IPS-11a (cell line): ENCODE measurements at regions not wholly inside any gene's neighbourhood (a gene's known extent, or its start where the extent isn't known, plus 50 kb on each side); places are given as distances from the start of the nearest gene placed in this dataset.

Source experiments
- H3K4me3 ChIP-seq: one replicate; pipeline ENCODE4 v1.5.1; 2013; ENCODE audit warnings: low read depth, low read length, control low read depth

- H3K4me3 ChIP-seq, result no peak overlapping the region
Measured at GRCh38 chr9:18208166-18209059, 265.5 kb upstream of the ADAMTSL1 start.

GRCh38 chr9:18215626-18216025, 258.3 kb upstream of the ADAMTSL1 start:
- H3K4me3 ChIP-seq, result no peak overlapping the region

DNA sequence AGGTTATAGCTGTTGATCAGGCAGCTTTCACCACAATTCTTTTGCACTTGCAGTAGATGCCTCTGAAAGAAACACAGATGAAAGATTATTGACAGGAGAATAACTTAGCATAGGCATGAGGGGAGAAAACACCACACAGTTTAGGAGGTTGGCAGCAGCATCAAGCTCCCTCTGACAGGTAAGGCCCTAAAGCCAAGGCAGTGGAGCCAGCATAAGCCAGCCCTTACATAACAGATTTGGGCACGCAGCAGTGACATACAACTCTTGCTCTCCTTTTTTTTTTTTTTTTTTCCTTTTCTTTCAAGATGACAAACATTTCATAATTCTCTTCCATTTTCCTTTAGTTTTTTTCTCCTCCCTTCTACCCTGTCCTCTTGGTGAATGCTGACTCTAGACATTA, 257.6 kb upstream of the ADAMTSL1 start:
- no peak overlapping the region for H3K4me3 ChIP-seq

DNA sequence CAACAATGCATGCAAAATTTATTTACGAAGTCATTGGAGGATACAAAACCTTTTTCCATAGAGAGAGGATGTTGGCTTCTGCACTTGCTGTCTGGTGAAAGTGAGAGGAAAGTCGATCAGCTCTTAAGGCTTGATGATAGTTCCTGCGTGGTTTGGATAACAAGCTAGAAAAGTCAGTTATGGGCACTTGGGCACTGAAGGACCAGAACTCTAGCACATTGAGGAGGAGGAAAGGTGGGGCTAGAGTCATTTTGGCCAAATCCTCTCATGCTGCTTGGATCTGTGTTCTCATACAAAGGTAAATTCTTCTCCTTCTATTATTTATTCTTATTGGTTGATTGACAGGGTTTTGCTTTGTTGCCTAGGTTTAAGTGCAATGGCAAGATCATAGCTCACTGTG, 245.9 kb upstream of the ADAMTSL1 start:
- H3K4me3 ChIP-seq, result no peak overlapping the region

DNA sequence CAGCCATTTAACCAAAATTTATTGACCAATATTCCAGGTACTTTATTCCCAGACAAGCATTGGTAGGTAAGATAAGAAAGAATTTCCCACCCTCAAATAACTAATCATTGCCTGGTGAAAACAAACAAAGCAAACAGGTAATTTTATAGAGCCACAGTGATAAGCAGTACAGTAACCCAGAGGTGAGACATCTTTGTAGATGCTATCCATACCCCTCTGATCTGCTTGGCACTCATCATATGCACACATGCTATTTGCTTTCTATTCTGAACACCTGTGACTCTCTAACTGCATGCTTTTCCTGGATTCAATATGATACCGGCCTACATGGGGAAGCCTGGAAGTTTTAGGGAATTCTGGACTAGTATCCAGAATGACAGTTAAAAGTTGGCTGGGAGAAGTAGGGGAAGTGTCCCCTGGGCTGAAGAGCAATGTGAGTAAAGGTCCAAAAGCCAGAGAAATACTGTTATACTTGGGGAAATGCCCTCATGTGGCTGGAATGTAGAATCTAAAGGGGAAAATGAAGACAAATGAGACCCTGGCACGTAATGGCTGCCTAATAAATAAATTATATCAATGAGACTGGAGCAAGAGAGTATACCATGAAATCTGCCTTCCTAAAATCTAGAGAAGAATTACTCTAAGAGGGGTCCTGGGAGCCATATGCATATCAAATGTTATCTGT, 243.8 kb upstream of the ADAMTSL1 start:
- H3K4me3 ChIP-seq, result no peak overlapping the region

DNA sequence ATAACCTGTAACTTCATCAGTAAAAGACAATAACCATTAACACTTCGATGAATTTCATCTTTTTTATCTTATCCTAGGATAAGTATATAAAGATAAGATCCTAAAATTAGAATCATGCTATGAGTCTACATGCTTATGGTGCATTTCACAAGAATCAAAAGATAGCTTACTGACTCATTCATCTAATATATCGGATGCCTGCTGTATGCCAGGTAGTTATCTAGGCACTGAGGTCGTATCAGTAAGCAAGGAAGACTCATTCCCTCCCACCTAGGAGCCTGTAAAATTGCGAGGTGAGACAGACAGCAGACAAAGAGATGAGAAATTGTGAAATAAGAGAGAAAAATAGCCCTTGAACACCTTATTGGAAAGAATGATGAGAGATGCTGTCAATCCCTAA, 240.6 kb upstream of the ADAMTSL1 start:
- no peak overlapping the region for H3K4me3 ChIP-seq

- H3K4me3 ChIP-seq, result no peak overlapping the region
Measured at GRCh38 chr9:18233776-18234445, 240.0 kb upstream of the ADAMTSL1 start.

GRCh38 chr9:18235181-18235908, 238.6 kb upstream of the ADAMTSL1 start:
- H3K4me3 ChIP-seq, result no peak overlapping the region

- no peak overlapping the region for H3K4me3 ChIP-seq
Measured at GRCh38 chr9:18236336-18236735, 237.6 kb upstream of the ADAMTSL1 start.

DNA sequence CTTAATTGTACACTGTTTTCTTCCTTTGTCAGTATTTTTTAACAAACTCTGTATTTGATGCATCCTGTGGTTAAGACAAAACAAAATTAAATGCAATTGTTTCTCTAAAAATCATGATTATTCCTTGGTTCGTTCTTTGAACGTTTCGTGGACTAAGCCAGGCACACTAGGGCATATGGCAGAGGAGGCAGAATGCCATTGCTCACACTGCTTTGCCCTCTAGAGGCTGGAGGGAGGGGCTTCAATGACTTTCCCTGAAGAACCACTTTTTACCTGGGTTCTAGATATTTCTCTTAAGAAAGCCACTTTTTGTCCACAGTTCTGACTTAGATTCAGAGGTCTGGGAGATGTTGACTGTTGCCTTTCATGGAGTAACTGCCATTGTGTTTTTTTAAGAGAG, 236.2 kb upstream of the ADAMTSL1 start:
- no peak overlapping the region for H3K4me3 ChIP-seq

DNA sequence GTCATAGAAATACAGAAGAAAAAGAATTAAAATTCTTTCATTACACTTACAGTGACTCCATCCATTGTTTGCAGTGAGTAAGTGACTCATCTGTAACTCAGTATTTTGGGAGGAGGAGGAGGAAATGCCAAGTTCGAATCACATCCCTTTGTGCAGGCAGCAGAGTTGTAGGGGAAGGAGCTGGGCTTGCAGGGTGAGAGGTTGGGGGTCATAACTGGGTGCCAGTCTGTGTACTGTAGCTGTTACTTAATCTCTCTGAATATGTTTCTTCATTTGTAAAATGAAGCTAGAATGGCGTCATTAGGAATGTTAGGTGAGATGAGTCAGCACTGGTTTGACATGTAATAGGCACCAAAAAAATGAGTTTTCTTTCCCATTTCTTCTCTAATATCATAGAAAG, 235.7 kb upstream of the ADAMTSL1 start:
- H3K4me3 ChIP-seq, result no peak overlapping the region

GRCh38 chr9:18238752-18239447, 235.1 kb upstream of the ADAMTSL1 start:
- no peak overlapping the region for H3K4me3 ChIP-seq

DNA sequence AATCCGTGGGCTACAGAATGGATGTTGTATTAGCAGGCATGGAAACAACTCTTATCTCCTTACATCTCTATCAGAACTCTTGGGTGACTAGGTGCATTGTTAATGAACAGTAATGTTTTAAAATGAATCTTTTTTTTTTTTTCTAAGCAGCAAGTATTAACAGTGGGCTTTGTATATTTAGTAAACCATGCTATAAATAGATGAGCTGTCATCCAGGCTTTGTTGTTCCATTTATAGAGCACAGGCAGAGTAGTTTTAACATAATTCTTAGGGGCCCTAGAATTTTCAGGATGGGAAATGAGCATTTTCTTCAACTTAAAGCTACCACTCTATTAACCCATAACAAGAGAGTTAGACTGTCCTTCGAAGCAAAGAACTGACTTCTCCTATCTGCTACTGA, 233.7 kb upstream of the ADAMTSL1 start:
- no peak overlapping the region for H3K4me3 ChIP-seq

DNA sequence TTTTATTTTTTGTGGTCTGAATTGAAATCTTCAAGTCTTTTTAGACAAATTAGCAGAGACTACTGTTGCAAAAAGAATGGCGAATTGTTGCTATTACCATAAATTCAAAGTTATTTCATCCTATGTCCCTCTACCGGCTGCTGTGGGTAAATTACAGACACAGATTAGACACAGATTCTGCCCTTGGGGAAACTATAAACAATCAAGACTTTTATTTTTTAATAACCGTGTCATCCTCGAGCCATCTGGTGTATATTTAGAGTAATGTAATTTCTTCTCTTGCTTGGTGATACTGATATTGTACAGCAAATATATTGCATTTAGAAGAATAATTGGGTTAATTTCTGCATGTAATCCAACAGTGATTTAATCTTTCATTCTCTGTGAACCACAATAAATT, 228.0 kb upstream of the ADAMTSL1 start:
- H3K4me3 ChIP-seq, result no peak overlapping the region

DNA sequence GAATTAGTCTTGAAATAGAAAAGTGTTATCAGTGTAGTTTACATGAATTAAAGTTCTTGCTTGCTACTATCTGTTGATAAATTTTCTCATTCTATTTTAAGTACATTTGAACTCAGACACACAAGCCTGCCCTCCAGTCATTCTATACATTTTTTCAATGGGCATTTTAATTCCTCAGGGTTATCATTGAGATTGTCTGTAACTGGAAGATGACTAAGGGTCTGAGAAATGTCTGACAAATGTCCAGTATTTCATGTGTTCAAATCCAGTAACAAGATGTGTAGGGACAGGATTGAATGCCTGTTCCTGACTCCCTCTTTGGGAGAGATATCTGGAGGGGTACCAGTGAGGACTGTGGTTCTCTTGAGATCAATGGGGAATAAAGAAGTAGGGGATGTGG, 223.9 kb upstream of the ADAMTSL1 start:
- H3K4me3 ChIP-seq, result no peak overlapping the region

- no peak overlapping the region for H3K4me3 ChIP-seq
Measured at GRCh38 chr9:18253950-18254349, 220.0 kb upstream of the ADAMTSL1 start.

DNA sequence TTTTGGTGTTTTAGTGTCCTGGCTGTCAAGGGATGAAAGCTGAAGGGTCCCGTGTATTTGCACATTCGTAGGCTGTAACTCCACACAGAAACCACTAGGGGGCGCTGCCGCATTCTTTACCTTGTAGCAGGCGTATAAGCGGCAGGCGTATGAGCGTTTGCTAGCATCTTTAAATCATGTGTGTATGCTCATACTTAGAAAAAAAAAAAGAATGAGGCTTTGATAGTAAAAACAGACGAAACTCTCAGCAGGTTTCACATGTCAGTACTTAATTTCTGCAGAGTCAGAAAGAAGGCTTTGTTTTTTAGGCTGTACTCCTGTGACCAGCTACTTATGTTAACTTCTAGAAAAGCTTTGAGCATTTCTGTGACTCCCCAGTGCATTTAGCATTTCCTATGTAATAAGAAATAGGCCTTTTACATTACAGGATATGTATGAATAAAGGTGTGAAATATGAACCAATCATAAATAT, 218.8 kb upstream of the ADAMTSL1 start:
- no peak overlapping the region for H3K4me3 ChIP-seq

GRCh38 chr9:18255747-18256146, 218.2 kb upstream of the ADAMTSL1 start:
- H3K4me3 ChIP-seq, result no peak overlapping the region

GRCh38 chr9:18256568-18256967, 217.4 kb upstream of the ADAMTSL1 start:
- H3K4me3 ChIP-seq, result no peak overlapping the region

GRCh38 chr9:18260521-18260920, 213.4 kb upstream of the ADAMTSL1 start:
- H3K4me3 ChIP-seq, result no peak overlapping the region
